ENCODE measurements at regions not wholly inside any gene's neighbourhood (a gene's known extent, or its start where the extent isn't known, plus 50 kb on each side); places are given as distances from the start of the nearest gene placed in this dataset.

- TF ChIP-seq, protein P1, sequence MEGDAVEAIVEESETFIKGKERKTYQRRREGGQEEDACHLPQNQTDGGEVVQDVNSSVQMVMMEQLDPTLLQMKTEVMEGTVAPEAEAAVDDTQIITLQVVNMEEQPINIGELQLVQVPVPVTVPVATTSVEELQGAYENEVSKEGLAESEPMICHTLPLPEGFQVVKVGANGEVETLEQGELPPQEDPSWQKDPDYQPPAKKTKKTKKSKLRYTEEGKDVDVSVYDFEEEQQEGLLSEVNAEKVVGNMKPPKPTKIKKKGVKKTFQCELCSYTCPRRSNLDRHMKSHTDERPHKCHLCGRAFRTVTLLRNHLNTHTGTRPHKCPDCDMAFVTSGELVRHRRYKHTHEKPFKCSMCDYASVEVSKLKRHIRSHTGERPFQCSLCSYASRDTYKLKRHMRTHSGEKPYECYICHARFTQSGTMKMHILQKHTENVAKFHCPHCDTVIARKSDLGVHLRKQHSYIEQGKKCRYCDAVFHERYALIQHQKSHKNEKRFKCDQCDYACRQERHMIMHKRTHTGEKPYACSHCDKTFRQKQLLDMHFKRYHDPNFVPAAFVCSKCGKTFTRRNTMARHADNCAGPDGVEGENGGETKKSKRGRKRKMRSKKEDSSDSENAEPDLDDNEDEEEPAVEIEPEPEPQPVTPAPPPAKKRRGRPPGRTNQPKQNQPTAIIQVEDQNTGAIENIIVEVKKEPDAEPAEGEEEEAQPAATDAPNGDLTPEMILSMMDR (conservative IDR thresholded peaks at IDR 0.05; ENCODE audit: low read length) = no peak
- no peak for TF ChIP-seq EZH2phosphoT487 (IDR thresholded peaks at IDR 0.05; ENCODE audit: borderline replicate concordance, low read depth, low read length)
Observed at GRCh38 chr7:115728518-115728917, 302.0 kb downstream of the TFEC start.
